H9 (cell line): ENCODE measurements at regions not wholly inside any gene's neighbourhood (a gene's known extent, or its start where the extent isn't known, plus 50 kb on each side); places are given as distances from the start of the nearest gene placed in this dataset.
"Not testable (repeated sequence)": the region's sequence is repeated elsewhere in the genome, so short reads cannot be mapped to it uniquely, and the experiment has no call there.

ENCODE experiments used
- DNase-seq: peaks from one replicate; pipeline ENCODE4 v3.0.0-alpha.2; 2017
- H2AFZ ChIP-seq: one replicate; pipeline ENCODE4 v1.6.1; 2013; ENCODE audit warnings: mild to moderate bottlenecking, low read length, control low read depth, moderate library complexity
- H2AK5ac ChIP-seq: 2 replicates; pipeline ENCODE4 v1.6.1; 2013; ENCODE audit warnings: low read length, control low read depth, mixed read lengths; ENCODE audit not compliant: insufficient read length
- H2BK120ac ChIP-seq: one replicate; pipeline ENCODE4 v1.6.1; 2013; ENCODE audit warnings: low read depth, mild to moderate bottlenecking, low read length, control low read depth, inconsistent platforms; ENCODE audit not compliant: poor library complexity, severe bottlenecking
- H2BK12ac ChIP-seq: 2 replicates; pipeline ENCODE4 v1.6.1; 2013; ENCODE audit warnings: low read length, control low read depth, mixed read lengths, low read depth; ENCODE audit not compliant: insufficient read length
- H2BK15ac ChIP-seq: 2 replicates; pipeline ENCODE4 v1.6.1; 2013; ENCODE audit warnings: low read depth, low read length, control low read depth
- H2BK20ac ChIP-seq: one replicate; pipeline ENCODE4 v1.6.1; 2013; ENCODE audit warnings: low read depth, mild to moderate bottlenecking, low read length, control low read depth, inconsistent platforms; ENCODE audit not compliant: poor library complexity, severe bottlenecking
- H2BK5ac ChIP-seq: 2 replicates; pipeline ENCODE4 v1.6.1; 2013; ENCODE audit warnings: low read length, control low read depth, mixed read lengths; ENCODE audit not compliant: insufficient read length
- H3K14ac ChIP-seq: 2 replicates; pipeline ENCODE4 v1.6.1; 2013; ENCODE audit warnings: low read length, control low read depth; ENCODE audit not compliant: insufficient read depth
- H3K18ac ChIP-seq: 2 replicates; pipeline ENCODE4 v1.6.1; 2013; ENCODE audit warnings: low read depth, mild to moderate bottlenecking, mixed read lengths, low read length, control low read depth; ENCODE audit not compliant: insufficient read length
- H3K23ac ChIP-seq: 2 replicates; pipeline ENCODE4 v1.6.1; 2013; ENCODE audit warnings: low read length, control low read depth, mixed read lengths, low read depth; ENCODE audit not compliant: insufficient read length
- H3K23me2 ChIP-seq: 2 replicates; pipeline ENCODE4 v1.6.1; 2013; ENCODE audit warnings: low read depth, mild to moderate bottlenecking, mixed read lengths, low read length, control low read depth; ENCODE audit not compliant: insufficient read length, poor library complexity, severe bottlenecking
- H3K27ac ChIP-seq: 2 replicates; pipeline ENCODE4 v1.5.1; 2013; ENCODE audit warnings: low read length, control low read depth, mixed read lengths, low read depth; ENCODE audit not compliant: insufficient read length
- H3K27me3 ChIP-seq: 2 replicates; pipeline ENCODE4 v1.6.1; 2013; ENCODE audit warnings: low read length, control low read depth, inconsistent platforms; ENCODE audit not compliant: insufficient read depth
- H3K4ac ChIP-seq: 2 replicates; pipeline ENCODE4 v1.6.1; 2013; ENCODE audit warnings: low read depth, mild to moderate bottlenecking, control low read depth, inconsistent platforms, low read length, moderate library complexity
- H3K4me1 ChIP-seq: 2 replicates; pipeline ENCODE4 v1.6.1; 2013; ENCODE audit warnings: low read length, control low read depth, inconsistent platforms; ENCODE audit not compliant: insufficient read depth
- H3K4me2 ChIP-seq: 2 replicates; pipeline ENCODE4 v1.6.1; 2013; ENCODE audit warnings: low read length, control low read depth, mixed read lengths; ENCODE audit not compliant: insufficient read length, insufficient read depth
- H3K56ac ChIP-seq: 2 replicates; pipeline ENCODE4 v1.6.1; 2013; ENCODE audit warnings: low read depth, mild to moderate bottlenecking, mixed read lengths, low read length, control low read depth; ENCODE audit not compliant: insufficient read length
- H3K79me1 ChIP-seq: 2 replicates; pipeline ENCODE4 v1.6.1; 2013; ENCODE audit warnings: low read depth, mild to moderate bottlenecking, moderate library complexity, low read length, control low read depth, inconsistent platforms; ENCODE audit not compliant: insufficient read depth, poor library complexity, severe bottlenecking
- H3K79me2 ChIP-seq: 2 replicates; pipeline ENCODE4 v1.6.1; 2013; ENCODE audit warnings: low read length, control low read depth, inconsistent platforms; ENCODE audit not compliant: insufficient read depth
- H3K9ac ChIP-seq: 2 replicates; pipeline ENCODE4 v1.6.1; 2013; ENCODE audit warnings: low read length, control low read depth, mixed read lengths; ENCODE audit not compliant: insufficient read length; ENCODE audit errors: extremely low read depth
- H3K9me3 ChIP-seq: one replicate; pipeline ENCODE4 v1.6.1; 2013; ENCODE audit warnings: low read depth, low read length, inconsistent platforms; ENCODE audit not compliant: control insufficient read depth
- H3T11ph ChIP-seq: one replicate; pipeline ENCODE4 v1.6.1; 2013; ENCODE audit warnings: mild to moderate bottlenecking, low read length, control low read depth, inconsistent platforms
- H4K20me1 ChIP-seq: one replicate; pipeline ENCODE4 v1.6.1; 2013; ENCODE audit not compliant: control insufficient read depth, insufficient read length, insufficient read depth
- H4K5ac ChIP-seq: 2 replicates; pipeline ENCODE4 v1.6.1; 2013; ENCODE audit warnings: low read depth, mild to moderate bottlenecking, mixed read lengths, low read length, control low read depth; ENCODE audit not compliant: insufficient read length
- H4K8ac ChIP-seq: replicated peaks from 2 replicates; pipeline ENCODE4 v1.6.1; 2013; ENCODE audit warnings: low read length, control low read depth, mixed read lengths, low read depth; ENCODE audit not compliant: insufficient read length
- H4K91ac ChIP-seq: 2 replicates; pipeline ENCODE4 v1.6.1; 2013; ENCODE audit warnings: low read depth, mild to moderate bottlenecking, moderate library complexity, mixed read lengths, low read length, control low read depth; ENCODE audit not compliant: insufficient read length
- H3K27ac Mint-ChIP-seq, 3 experiments: 2 replicates in 2 of 3; 3 replicates in 1 of 3; pipeline ENCODE4 v1.8.0; 2020 to 2021; ENCODE audit warnings: mixed read lengths in 3 of 3, mild to moderate bottlenecking in 1 of 3, moderate library complexity in 1 of 3
- H3K27me3 Mint-ChIP-seq: 2 replicates; pipeline ENCODE4 v1.8.0; 2021; ENCODE audit warnings: low read depth, mild to moderate bottlenecking, moderate library complexity, mixed read lengths
- H3K36me3 Mint-ChIP-seq, 3 experiments: 2 replicates in 2 of 3; 3 replicates in 1 of 3; pipeline ENCODE4 v1.8.0; 2020 to 2021; ENCODE audit warnings: low read depth in 3 of 3, mixed read lengths in 3 of 3; ENCODE audit not compliant: insufficient read depth in 1 of 3
- H3K4me1 Mint-ChIP-seq, 2 experiments: 2 replicates each; pipeline ENCODE4 v1.8.0; 2020; ENCODE audit warnings: mixed read lengths in 2 of 2
- H3K4me3 Mint-ChIP-seq, 2 experiments: 2 replicates in 1 of 2; 3 replicates in 1 of 2; pipeline ENCODE4 v1.8.0; 2020 to 2021; ENCODE audit warnings: mild to moderate bottlenecking in 2 of 2, mixed read lengths in 2 of 2, moderate library complexity in 1 of 2
- H3K9me3 Mint-ChIP-seq, 2 experiments: 2 replicates in 1 of 2; 3 replicates in 1 of 2; pipeline ENCODE4 v1.8.0; 2020; ENCODE audit warnings: mild to moderate bottlenecking in 2 of 2, mixed read lengths in 2 of 2, moderate library complexity in 1 of 2
- WGBS: extraction: QIAGEN DNeasy Blood & Tissue Kit; methylation state at CpG from one replicate; pipeline ENCODE4 v1.1.7; 2013; ENCODE audit warnings: missing lambda C conversion rate, low lambda C conversion rate, mixed read lengths; ENCODE audit not compliant: insufficient read length; ENCODE audit errors: extremely low coverage; 5-methylcytosine and 5-hydroxymethylcytosine counted together

GRCh38 chr16:58983181-58983965 lies 249.3 kb upstream of the GOT2 start:
- no CpG with 5 or more reads among the region's 19 CpGs for WGBS
- H3K36me3 Mint-ChIP-seq = peaks cover 8 to 14% (median 9%) of the 10 kb centered on the region in 3 experiments
- H3K27me3 Mint-ChIP-seq, H3K4me1 Mint-ChIP-seq, H3K27ac Mint-ChIP-seq, H3K9me3 ChIP-seq, H3T11ph ChIP-seq, H2BK12ac ChIP-seq, H2BK120ac ChIP-seq, H3K79me1 ChIP-seq, H3K79me2 ChIP-seq, H2BK20ac ChIP-seq, H3K23ac ChIP-seq, H3K4me2 ChIP-seq, H2BK5ac ChIP-seq, H3K4ac ChIP-seq, H3K27ac ChIP-seq, H2BK15ac ChIP-seq, H3K27me3 ChIP-seq, H3K14ac ChIP-seq, H3K18ac ChIP-seq, H3K23me2 ChIP-seq, H2AK5ac ChIP-seq, H4K8ac ChIP-seq, H3K9ac ChIP-seq, H2AFZ ChIP-seq, H3K4me1 ChIP-seq, H3K56ac ChIP-seq, H4K20me1 ChIP-seq, DNase-seq, H4K5ac ChIP-seq, H4K91ac ChIP-seq: not testable (repeated sequence)
- H3K9me3 Mint-ChIP-seq = peaks cover 20 to 28% of the 10 kb centered on the region in 2 experiments
- peak overlapping the region in 1 of 2 experiments; percentile 58; a peak in 2 of 5 replicates for H3K4me3 Mint-ChIP-seq
